Breast epithelium (tissue), 3 donors: ENCODE measurements at regions not wholly inside any gene's neighbourhood (a gene's known extent, or its start where the extent isn't known, plus 50 kb on each side); places are given as distances from the start of the nearest gene placed in this dataset.

ENCODE experiments used
- POLR2A ChIP-seq: fragments of 450-650 bp; IDR thresholded peaks from one replicate; pipeline ENCODE4 v1.6.1; 2016; ENCODE audit warnings: antibody characterized with exemption, mild to moderate bottlenecking, moderate library complexity
- POLR2AphosphoS5 ChIP-seq, 3 donors: sonication (generic); formaldehyde crosslinking; IDR thresholded peaks; one replicate each; pipeline ENCODE4 v1.6.1; 2017; ENCODE audit warnings: antibody characterized with exemption in 3 of 3
- TF ChIP-seq, protein P1 (sequence below), 3 donors: fragments of 450-650 bp; IDR thresholded peaks; one replicate each; pipeline ENCODE4 v1.5.1; 2016 to 2017; ENCODE audit warnings: antibody characterized with exemption in 3 of 3, mild to moderate bottlenecking in 3 of 3, moderate library complexity in 3 of 3

DNA sequence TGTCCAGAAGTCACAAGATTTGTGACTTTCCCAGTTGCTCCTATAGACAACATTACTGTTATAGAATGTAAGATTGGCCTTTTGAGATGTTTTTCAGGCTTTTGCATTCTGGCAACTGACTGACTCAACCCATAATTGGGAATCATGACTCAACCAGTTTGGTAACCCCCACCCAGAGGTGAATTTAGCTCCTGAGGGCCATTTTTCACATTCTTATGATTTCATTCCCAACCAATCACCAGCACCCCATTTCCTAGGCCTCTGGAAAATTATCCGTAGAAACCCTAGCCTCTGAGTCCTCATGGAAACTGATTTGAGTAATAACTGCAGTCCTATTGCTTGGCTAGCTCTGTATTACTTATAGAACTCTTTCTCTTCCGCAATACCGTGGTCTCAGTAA is 626.0 kb upstream of the SEL1L start:
- TF ChIP-seq, protein P1, sequence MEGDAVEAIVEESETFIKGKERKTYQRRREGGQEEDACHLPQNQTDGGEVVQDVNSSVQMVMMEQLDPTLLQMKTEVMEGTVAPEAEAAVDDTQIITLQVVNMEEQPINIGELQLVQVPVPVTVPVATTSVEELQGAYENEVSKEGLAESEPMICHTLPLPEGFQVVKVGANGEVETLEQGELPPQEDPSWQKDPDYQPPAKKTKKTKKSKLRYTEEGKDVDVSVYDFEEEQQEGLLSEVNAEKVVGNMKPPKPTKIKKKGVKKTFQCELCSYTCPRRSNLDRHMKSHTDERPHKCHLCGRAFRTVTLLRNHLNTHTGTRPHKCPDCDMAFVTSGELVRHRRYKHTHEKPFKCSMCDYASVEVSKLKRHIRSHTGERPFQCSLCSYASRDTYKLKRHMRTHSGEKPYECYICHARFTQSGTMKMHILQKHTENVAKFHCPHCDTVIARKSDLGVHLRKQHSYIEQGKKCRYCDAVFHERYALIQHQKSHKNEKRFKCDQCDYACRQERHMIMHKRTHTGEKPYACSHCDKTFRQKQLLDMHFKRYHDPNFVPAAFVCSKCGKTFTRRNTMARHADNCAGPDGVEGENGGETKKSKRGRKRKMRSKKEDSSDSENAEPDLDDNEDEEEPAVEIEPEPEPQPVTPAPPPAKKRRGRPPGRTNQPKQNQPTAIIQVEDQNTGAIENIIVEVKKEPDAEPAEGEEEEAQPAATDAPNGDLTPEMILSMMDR (IDR thresholded peaks at IDR 0.05) = no peak
- no peak for TF ChIP-seq POLR2A
- TF ChIP-seq POLR2AphosphoS5 (IDR thresholded peaks at IDR 0.05) = no peak
